RWPE1 (cell line): ENCODE measurements at regions not wholly inside any gene's neighbourhood (a gene's known extent, or its start where the extent isn't known, plus 50 kb on each side); places are given as distances from the start of the nearest gene placed in this dataset.
"Not testable (repeated sequence)": the region's sequence is repeated elsewhere in the genome, so short reads cannot be mapped to it uniquely, and the experiment has no call there.

Source experiments
- CTCF ChIA-PET: fragments of 350-600 bp; sonication (Branson Sonifier 250); formaldehyde crosslinking; extraction: SDS; loops from one replicate; lab custom pipeline; 2021; lab: Yijun Ruan, JAX
- POLR2A ChIA-PET: fragments of 400-600 bp; formaldehyde crosslinking; extraction: SDS; loops from one replicate; lab custom pipeline; 2020; ENCODE audit warnings: antibody characterized with exemption; ENCODE audit not compliant: low non-redundant PET; lab: Yijun Ruan, JAX
- DNase-seq: peaks from one replicate; pipeline ENCODE4 v3.0.0; 2012; ENCODE audit warnings: low spot score
- H3K27ac ChIP-seq: fragments of 450-650 bp; 2 replicates; pipeline ENCODE4 v1.5.1; 2017
- CTCF ChIP-seq: fragments of 450-650 bp; conservative IDR thresholded peaks from 2 replicates; pipeline ENCODE4 v1.5.1; 2017; ENCODE audit warnings: low read depth, mild to moderate bottlenecking

- CTCF ChIA-PET, result no interaction called here
- TF ChIP-seq CTCF, result no peak
- no peak for DNase-seq
- H3K27ac ChIP-seq, result no peak overlapping the region
- POLR2A ChIA-PET, result no interaction called here
These were observed 258.9 kb downstream of the RCHY1 start for GRCh38 chr4:75255261-75255660.

- CTCF ChIA-PET, result no interaction called here
- no peak for DNase-seq
- TF ChIP-seq CTCF, result no peak
- POLR2A ChIA-PET, result no interaction called here
- no peak overlapping the region for H3K27ac ChIP-seq
These were observed 259.5 kb downstream of the RCHY1 start for GRCh38 chr4:75254745-75255144.

- H3K27ac ChIP-seq, POLR2A ChIA-PET, DNase-seq, CTCF ChIA-PET: not testable (repeated sequence)
These were observed 261.1 kb downstream of the RCHY1 start for GRCh38 chr4:75253094-75253493.

- no peak for TF ChIP-seq CTCF
- CTCF ChIA-PET, result no interaction called here
- no peak for DNase-seq
- no peak overlapping the region for H3K27ac ChIP-seq
- POLR2A ChIA-PET, result no interaction called here
These were observed 262.7 kb downstream of the RCHY1 start for GRCh38 chr4:75251547-75251946.

- H3K27ac ChIP-seq, result no peak overlapping the region
- no peak for DNase-seq
- TF ChIP-seq CTCF, result no peak
- POLR2A ChIA-PET, result no interaction called here
- CTCF ChIA-PET, result interaction anchor here (0.7 kb wide), 1 partner anchor 431 kb away, joined by 3 read pairs; no protein-coding TSS in a partner anchor
These were observed 264.5 kb downstream of the RCHY1 start for GRCh38 chr4:75249739-75250138.

GRCh38 chr4:75248770-75249407 is 265.3 kb downstream of the RCHY1 start:
- no peak overlapping the region for H3K27ac ChIP-seq
- ChIA-PET CTCF (no interaction called here), POLR2A (no interaction called here)
- peak; percentile 29 for DNase-seq
- no peak for TF ChIP-seq CTCF

GRCh38 chr4:75244325-75244724 is 269.9 kb downstream of the RCHY1 start:
- ChIA-PET POLR2A (no interaction called here), CTCF (no interaction called here)
- DNase-seq, result no peak
- H3K27ac ChIP-seq, result no peak overlapping the region
- no peak for TF ChIP-seq CTCF
